Ureter (tissue), 1 donor: ENCODE measurements at regions not wholly inside any gene's neighbourhood (a gene's known extent, or its start where the extent isn't known, plus 50 kb on each side); places are given as distances from the start of the nearest gene placed in this dataset.

Experiments
- DNase-seq: peaks from one replicate; pipeline ENCODE4 v3.0.0-alpha.2; 2020; ENCODE audit warnings: low spot score
- donor health status: DM: yes; HTN: yes; CAD: no.

DNA sequence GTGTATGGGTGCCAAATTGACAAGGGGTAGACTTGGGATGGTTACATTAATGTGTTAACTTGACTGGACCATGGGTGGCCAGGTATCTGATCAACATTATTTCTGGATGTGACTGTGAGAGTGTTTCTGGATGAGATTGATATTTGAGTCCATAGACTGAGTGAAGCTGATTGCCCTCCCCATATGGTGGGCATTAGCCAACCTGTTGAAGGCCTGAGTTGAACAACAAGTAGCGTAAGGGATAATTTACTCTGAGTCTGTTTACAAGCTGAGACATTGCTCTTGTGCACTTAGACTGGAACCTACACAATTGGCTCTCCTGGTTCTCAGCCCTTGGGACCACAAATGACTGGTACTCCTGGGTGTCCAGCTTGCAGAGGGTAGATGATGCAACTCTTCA lies 240.1 kb downstream of the ASXL3 start:
- no peak for DNase-seq

DNA sequence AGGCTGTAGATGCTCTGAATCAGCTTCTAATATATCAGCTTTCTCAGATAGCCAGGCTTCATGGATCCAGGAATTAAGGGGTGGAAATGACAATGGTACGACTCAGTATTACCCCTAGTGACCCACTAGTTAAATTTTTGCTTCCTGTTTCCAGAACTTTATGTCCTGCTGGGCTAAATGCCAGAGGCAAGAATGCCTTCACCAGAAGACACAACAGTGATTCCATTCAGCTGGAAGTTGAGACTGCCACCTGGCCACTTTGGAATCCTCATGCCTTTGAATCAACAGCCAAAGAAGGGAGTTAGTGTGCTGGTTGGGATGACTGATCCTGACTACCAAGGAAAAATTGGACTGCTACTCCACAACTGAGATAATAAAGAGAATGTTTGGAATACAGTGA lies 239.1 kb downstream of the ASXL3 start:
- DNase-seq: no peak

DNA sequence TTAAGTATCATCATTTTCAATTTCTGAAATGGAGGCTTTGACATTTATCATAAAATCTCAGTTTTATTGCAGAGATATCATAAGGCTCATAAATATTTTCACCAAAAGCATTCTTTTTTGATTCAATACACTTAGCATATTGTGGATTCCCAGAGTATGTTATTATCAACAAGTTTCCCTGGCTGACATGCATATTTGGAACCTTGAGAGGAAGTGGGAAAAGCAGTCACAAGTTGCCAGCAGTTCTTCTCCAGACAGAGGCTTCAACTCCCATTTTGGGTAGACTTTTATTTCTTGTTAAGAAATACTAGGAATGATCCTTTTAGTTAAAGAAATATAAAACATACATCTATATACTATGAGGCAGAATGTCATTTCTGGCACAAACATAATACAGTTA lies 236.5 kb downstream of the ASXL3 start:
- DNase-seq: no peak

DNA sequence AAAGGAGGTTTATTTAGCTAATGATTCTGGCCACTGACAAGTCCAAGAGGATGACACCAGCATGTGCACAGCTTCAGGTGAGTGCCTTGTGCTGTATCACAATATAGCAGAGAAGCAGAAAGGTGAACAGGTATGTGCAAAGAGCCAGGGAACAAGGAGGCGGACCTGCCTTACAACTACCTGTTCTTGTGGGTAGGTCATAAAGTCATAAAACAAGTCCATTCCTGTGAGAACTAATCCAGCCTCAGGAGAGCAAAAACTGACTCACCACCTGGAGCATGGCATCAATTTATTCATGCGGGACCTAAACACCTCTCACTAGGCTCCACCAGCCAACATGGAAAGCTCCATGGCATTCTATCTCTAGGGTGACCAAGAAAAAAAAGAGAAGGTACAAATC lies 234.2 kb downstream of the ASXL3 start:
- DNase-seq: peak; percentile 59

DNA sequence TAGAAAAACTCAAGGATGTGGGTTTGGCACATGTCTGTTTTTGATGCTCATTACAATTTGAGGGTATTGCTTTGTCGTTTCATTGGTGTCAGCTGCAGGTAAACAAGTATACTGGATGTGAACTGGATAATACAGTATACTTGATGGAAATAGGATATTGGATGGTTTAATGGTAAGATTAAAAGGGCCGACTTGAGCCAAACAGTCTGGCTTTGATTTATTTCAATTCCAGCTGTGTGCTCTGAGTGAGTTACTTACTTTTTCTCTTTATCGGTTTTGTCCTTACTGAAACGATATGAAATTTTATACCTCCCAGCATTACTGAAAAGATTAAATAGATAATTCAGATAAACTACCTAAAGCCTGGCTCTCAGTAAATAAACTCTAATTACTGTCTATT lies 227.6 kb downstream of the ASXL3 start:
- no peak for DNase-seq

DNA sequence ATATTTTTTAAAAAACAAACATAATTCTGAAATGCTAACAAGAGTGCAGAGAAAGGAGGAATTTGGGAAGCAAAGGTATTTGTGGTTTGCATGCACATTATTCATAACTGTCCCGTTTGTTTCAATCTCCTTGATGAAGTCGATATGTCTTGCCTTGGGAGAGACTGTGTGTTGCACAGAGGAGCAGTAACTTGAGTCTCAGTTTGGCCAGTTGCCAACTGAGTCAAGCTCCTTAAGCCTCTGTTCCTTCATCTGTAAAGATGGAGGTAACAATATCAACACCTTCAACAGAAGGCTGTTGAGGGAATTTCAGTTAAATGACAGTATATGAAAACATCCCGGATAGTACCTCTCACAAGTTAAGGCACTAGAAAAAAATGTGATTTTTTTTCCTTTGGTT lies 226.2 kb downstream of the ASXL3 start:
- DNase-seq: no peak

DNA sequence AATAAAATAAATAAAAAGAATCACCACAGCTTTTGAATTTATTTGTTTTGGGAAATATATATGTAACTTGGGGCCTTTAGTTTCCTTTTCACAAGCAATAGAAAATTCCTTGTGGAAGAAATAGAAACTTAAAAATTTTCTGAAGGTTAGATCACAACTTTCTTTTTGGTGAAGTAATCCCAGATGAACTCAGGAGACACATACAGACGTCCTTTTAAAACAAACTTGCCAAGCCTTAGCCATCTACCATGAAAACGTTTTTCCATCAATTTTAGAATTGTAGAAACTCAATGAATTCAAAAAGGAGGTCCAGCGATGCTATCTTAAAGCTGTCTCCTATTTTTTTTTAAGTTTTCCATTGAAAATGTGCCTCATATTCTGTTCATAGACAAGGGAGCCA lies 225.6 kb downstream of the ASXL3 start:
- DNase-seq: no peak

DNA sequence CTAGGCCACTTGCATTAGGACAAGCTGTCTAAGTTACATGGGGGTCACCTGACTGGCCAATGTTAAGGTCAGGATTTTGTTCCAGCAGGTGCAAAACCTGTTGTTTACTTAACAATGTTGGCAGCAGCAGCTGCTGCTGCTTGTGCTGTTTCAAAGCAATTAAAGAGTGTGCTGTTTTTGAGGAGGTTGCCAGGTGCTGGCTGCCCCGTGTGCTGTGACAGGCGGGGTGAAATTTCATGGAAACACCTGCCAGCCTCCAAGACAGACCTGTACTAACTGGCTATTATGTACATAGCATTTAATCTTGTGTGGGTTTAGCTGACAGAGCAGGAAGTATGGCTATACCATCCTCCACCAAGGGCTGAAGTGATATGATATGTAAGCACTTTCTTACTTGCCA lies 224.9 kb downstream of the ASXL3 start:
- peak; percentile 64 for DNase-seq
